ENCODE measurements at regions not wholly inside any gene's neighbourhood (a gene's known extent, or its start where the extent isn't known, plus 50 kb on each side); places are given as distances from the start of the nearest gene placed in this dataset.
"Not testable (repeated sequence)": the region's sequence is repeated elsewhere in the genome, so short reads cannot be mapped to it uniquely, and the experiment has no call there.

DNA sequence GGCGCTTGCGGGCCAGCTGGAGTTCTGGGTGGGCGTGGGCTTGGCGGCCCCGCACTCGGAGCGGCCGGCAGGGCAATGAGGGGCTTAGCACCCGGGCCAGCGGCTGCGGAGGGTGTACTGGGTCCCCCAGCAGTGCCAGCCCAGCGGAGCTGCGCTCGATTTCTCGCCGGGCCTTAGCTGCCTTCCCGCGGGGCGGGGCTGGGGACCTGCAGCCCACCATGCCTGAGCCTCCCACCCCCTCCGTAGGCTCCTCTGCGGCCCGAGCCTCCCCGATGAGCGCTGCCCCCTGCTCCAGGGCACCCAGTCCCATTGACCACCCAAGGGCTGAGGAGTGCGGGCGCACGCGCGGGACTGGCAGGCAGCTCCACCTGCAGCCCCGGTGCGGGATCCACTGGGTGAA is 827.6 kb downstream of the PLOD2 start:
- H3K79me2 ChIP-seq (replicated peaks; ENCODE audit: insufficient read depth); H3K9me2 ChIP-seq (ENCODE audit: insufficient read depth); DNase-seq (ENCODE audit: low spot score); H4K20me1 ChIP-seq (replicated peaks; ENCODE audit: insufficient read depth); H3K27ac ChIP-seq (ENCODE audit: low read depth); H3K4me1 Mint-ChIP-seq; H3K4me2 ChIP-seq; H2AFZ ChIP-seq; H3K4me3 Mint-ChIP-seq; H3F3A ChIP-seq (replicated peaks; ENCODE audit: low read depth); H3K4me1 ChIP-seq (ENCODE audit: insufficient read depth); H3K27me3 ChIP-seq (ENCODE audit: insufficient read depth); H3K27ac Mint-ChIP-seq; ATAC-seq; H3K27me3 Mint-ChIP-seq (ENCODE audit: insufficient read depth, low read depth, poor library complexity); H3K36me3 ChIP-seq (ENCODE audit: insufficient read depth); H3K9me3 Mint-ChIP-seq; H3K4me3 ChIP-seq: not testable (repeated sequence)
- H3K36me3 Mint-ChIP-seq (ENCODE audit: low read depth): peaks cover 13% of the 10 kb centered on the region; the same call in 2 of the 3 replicates

DNA sequence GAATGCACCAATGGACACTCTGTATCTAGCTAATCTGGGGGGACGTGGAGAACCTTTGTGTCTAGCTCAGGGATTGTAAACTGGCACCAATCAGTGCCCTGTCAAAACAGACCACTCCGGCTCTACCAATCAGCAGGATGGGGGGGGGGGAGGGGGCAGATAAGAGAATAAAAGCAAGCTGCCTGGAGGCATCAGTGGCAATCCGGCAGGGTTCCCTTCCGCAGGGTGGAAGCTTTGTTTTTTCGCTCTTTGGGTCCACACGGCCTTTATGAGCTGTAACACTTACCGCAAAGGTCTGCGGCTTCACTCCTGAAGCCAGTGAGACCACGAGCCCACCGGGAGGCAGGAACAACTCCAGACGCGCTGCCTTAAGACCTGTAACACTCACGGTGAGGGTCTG is 827.1 kb downstream of the PLOD2 start:
- Histone ChIP-seq H3K27me3 (ENCODE audit: insufficient read depth) (no peaks in the 10 kb centered on the region), H2AFZ (no peak overlapping the region), H3K36me3 (ENCODE audit: insufficient read depth) (no peaks in the 10 kb centered on the region), H3K9me2 (ENCODE audit: insufficient read depth) (no peaks in the 10 kb centered on the region; the same call in 1 of the 2 replicates), H3F3A (replicated peaks; ENCODE audit: low read depth) (no peaks in the 10 kb centered on the region), H3K79me2 (replicated peaks; ENCODE audit: insufficient read depth) (no peaks in the 10 kb centered on the region), H3K4me2 (no peak overlapping the region), H3K4me3 (no peak overlapping the region), H3K4me1 (ENCODE audit: insufficient read depth) (0 out of 2 replicates have a peak, but pooled peaks cover 4% of the 10 kb centered on the region), H3K27ac (ENCODE audit: low read depth) (no peak overlapping the region), H4K20me1 (replicated peaks; ENCODE audit: insufficient read depth) (no peaks in the 10 kb centered on the region)
- DNase-seq (ENCODE audit: low spot score) (no peak), ATAC-seq (no peak)
- Mint-ChIP-seq H3K36me3 (ENCODE audit: low read depth) (peaks cover 13% of the 10 kb centered on the region; the same call in 2 of the 3 replicates), H3K9me3 (no peaks in the 10 kb centered on the region; the same call in 1 of the 3 replicates), H3K27me3 (ENCODE audit: insufficient read depth, low read depth, poor library complexity) (no peaks in the 10 kb centered on the region), H3K4me1 (peaks cover 4% of the 10 kb centered on the region; the same call in 2 of the 3 replicates), H3K4me3 (no peak overlapping the region), H3K27ac (no peak overlapping the region)
- no peak for TF ChIP-seq EZH2phosphoT487 (IDR thresholded peaks at IDR 0.05; ENCODE audit: unreplicated experiment)
- TF ChIP-seq, protein P1, sequence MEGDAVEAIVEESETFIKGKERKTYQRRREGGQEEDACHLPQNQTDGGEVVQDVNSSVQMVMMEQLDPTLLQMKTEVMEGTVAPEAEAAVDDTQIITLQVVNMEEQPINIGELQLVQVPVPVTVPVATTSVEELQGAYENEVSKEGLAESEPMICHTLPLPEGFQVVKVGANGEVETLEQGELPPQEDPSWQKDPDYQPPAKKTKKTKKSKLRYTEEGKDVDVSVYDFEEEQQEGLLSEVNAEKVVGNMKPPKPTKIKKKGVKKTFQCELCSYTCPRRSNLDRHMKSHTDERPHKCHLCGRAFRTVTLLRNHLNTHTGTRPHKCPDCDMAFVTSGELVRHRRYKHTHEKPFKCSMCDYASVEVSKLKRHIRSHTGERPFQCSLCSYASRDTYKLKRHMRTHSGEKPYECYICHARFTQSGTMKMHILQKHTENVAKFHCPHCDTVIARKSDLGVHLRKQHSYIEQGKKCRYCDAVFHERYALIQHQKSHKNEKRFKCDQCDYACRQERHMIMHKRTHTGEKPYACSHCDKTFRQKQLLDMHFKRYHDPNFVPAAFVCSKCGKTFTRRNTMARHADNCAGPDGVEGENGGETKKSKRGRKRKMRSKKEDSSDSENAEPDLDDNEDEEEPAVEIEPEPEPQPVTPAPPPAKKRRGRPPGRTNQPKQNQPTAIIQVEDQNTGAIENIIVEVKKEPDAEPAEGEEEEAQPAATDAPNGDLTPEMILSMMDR (conservative IDR thresholded peaks at IDR 0.05; ENCODE audit: low read depth in 2 of 2): no peak
- TF ChIP-seq CREB1 (CRISPR knock-in tag; IDR thresholded peaks at IDR 0.05; ENCODE audit: low read depth): no peak
- TF ChIP-seq JUNB (IDR thresholded peaks at IDR 0.05; ENCODE audit: unreplicated experiment): no peak
- no peak for TF ChIP-seq ZNF331 (CRISPR knock-in tag; IDR thresholded peaks at IDR 0.05; ENCODE audit: low read depth)
- TF ChIP-seq, protein P2, sequence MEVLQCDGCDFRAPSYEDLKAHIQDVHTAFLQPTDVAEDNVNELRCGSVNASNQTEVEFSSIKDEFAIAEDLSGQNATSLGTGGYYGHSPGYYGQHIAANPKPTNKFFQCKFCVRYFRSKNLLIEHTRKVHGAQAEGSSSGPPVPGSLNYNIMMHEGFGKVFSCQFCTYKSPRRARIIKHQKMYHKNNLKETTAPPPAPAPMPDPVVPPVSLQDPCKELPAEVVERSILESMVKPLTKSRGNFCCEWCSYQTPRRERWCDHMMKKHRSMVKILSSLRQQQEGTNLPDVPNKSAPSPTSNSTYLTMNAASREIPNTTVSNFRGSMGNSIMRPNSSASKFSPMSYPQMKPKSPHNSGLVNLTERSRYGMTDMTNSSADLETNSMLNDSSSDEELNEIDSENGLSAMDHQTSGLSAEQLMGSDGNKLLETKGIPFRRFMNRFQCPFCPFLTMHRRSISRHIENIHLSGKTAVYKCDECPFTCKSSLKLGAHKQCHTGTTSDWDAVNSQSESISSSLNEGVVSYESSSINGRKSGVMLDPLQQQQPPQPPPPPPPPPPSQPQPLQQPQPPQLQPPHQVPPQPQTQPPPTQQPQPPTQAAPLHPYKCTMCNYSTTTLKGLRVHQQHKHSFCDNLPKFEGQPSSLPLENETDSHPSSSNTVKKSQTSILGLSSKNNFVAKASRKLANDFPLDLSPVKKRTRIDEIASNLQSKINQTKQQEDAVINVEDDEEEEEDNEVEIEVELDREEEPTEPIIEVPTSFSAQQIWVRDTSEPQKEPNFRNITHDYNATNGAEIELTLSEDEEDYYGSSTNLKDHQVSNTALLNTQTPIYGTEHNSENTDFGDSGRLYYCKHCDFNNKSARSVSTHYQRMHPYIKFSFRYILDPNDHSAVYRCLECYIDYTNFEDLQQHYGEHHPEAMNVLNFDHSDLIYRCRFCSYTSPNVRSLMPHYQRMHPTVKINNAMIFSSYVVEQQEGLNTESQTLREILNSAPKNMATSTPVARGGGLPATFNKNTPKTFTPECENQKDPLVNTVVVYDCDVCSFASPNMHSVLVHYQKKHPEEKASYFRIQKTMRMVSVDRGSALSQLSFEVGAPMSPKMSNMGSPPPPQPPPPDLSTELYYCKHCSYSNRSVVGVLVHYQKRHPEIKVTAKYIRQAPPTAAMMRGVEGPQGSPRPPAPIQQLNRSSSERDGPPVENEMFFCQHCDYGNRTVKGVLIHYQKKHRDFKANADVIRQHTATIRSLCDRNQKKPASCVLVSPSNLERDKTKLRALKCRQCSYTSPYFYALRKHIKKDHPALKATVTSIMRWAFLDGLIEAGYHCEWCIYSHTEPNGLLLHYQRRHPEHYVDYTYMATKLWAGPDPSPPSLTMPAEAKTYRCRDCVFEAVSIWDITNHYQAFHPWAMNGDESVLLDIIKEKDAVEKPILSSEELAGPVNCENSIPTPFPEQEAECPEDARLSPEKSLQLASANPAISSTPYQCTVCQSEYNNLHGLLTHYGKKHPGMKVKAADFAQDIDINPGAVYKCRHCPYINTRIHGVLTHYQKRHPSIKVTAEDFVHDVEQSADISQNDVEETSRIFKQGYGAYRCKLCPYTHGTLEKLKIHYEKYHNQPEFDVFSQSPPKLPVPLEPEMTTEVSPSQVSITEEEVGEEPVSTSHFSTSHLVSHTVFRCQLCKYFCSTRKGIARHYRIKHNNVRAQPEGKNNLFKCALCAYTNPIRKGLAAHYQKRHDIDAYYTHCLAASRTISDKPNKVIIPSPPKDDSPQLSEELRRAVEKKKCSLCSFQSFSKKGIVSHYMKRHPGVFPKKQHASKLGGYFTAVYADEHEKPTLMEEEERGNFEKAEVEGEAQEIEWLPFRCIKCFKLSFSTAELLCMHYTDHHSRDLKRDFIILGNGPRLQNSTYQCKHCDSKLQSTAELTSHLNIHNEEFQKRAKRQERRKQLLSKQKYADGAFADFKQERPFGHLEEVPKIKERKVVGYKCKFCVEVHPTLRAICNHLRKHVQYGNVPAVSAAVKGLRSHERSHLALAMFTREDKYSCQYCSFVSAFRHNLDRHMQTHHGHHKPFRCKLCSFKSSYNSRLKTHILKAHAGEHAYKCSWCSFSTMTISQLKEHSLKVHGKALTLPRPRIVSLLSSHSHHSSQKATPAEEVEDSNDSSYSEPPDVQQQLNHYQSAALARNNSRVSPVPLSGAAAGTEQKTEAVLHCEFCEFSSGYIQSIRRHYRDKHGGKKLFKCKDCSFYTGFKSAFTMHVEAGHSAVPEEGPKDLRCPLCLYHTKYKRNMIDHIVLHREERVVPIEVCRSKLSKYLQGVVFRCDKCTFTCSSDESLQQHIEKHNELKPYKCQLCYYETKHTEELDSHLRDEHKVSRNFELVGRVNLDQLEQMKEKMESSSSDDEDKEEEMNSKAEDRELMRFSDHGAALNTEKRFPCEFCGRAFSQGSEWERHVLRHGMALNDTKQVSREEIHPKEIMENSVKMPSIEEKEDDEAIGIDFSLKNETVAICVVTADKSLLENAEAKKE (CRISPR knock-in tag; IDR thresholded peaks at IDR 0.05): no peak
- no peak for TF ChIP-seq EZH2 (IDR thresholded peaks at IDR 0.05; ENCODE audit: low read depth, unreplicated experiment)
- no peak for TF ChIP-seq ZNF114 (CRISPR knock-in tag; IDR thresholded peaks at IDR 0.05)
- no peak for TF ChIP-seq POLR2AphosphoS5 (IDR thresholded peaks at IDR 0.05; ENCODE audit: low read depth)
- TF ChIP-seq, protein P3, sequence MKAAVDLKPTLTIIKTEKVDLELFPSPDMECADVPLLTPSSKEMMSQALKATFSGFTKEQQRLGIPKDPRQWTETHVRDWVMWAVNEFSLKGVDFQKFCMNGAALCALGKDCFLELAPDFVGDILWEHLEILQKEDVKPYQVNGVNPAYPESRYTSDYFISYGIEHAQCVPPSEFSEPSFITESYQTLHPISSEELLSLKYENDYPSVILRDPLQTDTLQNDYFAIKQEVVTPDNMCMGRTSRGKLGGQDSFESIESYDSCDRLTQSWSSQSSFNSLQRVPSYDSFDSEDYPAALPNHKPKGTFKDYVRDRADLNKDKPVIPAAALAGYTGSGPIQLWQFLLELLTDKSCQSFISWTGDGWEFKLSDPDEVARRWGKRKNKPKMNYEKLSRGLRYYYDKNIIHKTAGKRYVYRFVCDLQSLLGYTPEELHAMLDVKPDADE (IDR thresholded peaks at IDR 0.05): no peak
- no peak for TF ChIP-seq NANOG (IDR thresholded peaks at IDR 0.05; ENCODE audit: borderline replicate concordance)
